ENCODE measurements at regions not wholly inside any gene's neighbourhood (a gene's known extent, or its start where the extent isn't known, plus 50 kb on each side); places are given as distances from the start of the nearest gene placed in this dataset.
A peak's percentile ranks its signal among the peaks of the same experiment; 100 is the strongest.

- H3K27me3 ChIP-seq (ENCODE audit: control insufficient read depth, insufficient read depth, low read length) = peaks cover 5% of the 10 kb centered on the region
- peak; percentile 8 for DNase-seq (ENCODE audit: low read depth)
- no peak for FAIRE-seq
Measured at GRCh38 chr12:24562771-24563431, 386.0 kb downstream of the BCAT1 start.

GRCh38 chr12:24561882-24562770, 386.8 kb downstream of the BCAT1 start:
- DNase-seq (ENCODE audit: low read depth) = peak; percentile 3
- TF ChIP-seq CTCF (IDR thresholded peaks at IDR 0.05; ENCODE audit: insufficient read depth, low read length, severe bottlenecking) = no peak
- Histone ChIP-seq H3K4me3 (ENCODE audit: low read depth, low read length) (peak overlapping the region; percentile 49), H3K27me3 (ENCODE audit: control insufficient read depth, insufficient read depth, low read length) (peaks cover 5% of the 10 kb centered on the region), H3K36me3 (ENCODE audit: control insufficient read depth, insufficient read depth, low read length) (no peaks in the 10 kb centered on the region)
- FAIRE-seq = no peak

More at GRCh38 chr12:24562771-24563431, 386.0 kb downstream of the BCAT1 start:
- no peak for TF ChIP-seq CTCF (IDR thresholded peaks at IDR 0.05; ENCODE audit: insufficient read depth, low read length, severe bottlenecking)
- Histone ChIP-seq H3K36me3 (ENCODE audit: control insufficient read depth, insufficient read depth, low read length) (no peaks in the 10 kb centered on the region), H3K4me3 (ENCODE audit: low read depth, low read length) (peak overlapping the region; percentile 49)

DNA sequence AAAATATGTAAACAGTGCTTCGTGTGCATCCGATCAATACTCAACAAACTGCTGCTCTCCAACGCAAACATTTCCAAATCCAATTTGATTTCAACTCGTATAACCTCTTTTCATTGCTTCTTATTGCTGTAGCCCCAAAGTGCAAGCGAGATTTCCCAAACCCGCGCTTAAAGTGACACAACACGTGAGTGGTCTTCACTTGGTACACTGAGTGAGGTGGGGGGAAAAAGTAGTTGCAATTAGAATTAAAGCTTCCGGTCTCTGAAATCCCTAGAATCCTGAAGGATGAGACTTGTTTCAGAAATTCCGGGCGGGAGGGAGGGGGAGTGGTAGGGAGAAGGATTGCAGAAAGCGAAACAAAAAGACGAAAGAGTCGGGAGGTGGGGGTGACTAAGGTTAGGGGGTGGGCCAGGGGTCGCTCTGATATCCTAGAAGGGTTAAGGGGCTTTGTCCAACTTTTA, 387.5 kb downstream of the BCAT1 start:
- DNase-seq (ENCODE audit: low read depth) = peak; percentile 11
- Histone ChIP-seq H3K27me3 (ENCODE audit: control insufficient read depth, insufficient read depth, low read length) (peaks cover 5% of the 10 kb centered on the region), H3K4me3 (ENCODE audit: low read depth, low read length) (peak overlapping the region; percentile 49), H3K36me3 (ENCODE audit: control insufficient read depth, insufficient read depth, low read length) (no peaks in the 10 kb centered on the region)
- TF ChIP-seq CTCF (IDR thresholded peaks at IDR 0.05; ENCODE audit: insufficient read depth, low read length, severe bottlenecking) = no peak
- FAIRE-seq = no peak

- H3K4me3 ChIP-seq (ENCODE audit: low read depth, low read length) = no peak overlapping the region
Measured at GRCh38 chr12:24560831-24561271, 388.1 kb downstream of the BCAT1 start.

GRCh38 chr12:24560192-24560775, 388.6 kb downstream of the BCAT1 start:
- DNase-seq (ENCODE audit: low read depth) = no peak

More at GRCh38 chr12:24560831-24561271, 388.1 kb downstream of the BCAT1 start:
- H3K27me3 ChIP-seq (ENCODE audit: control insufficient read depth, insufficient read depth, low read length) = peaks cover 5% of the 10 kb centered on the region
- TF ChIP-seq CTCF (IDR thresholded peaks at IDR 0.05; ENCODE audit: insufficient read depth, low read length, severe bottlenecking) = no peak
- DNase-seq (ENCODE audit: low read depth) (no peak), FAIRE-seq (peak; percentile 60)
- H3K36me3 ChIP-seq (ENCODE audit: control insufficient read depth, insufficient read depth, low read length) = no peaks in the 10 kb centered on the region

More at GRCh38 chr12:24560192-24560775, 388.6 kb downstream of the BCAT1 start:
- no peak for FAIRE-seq
- Histone ChIP-seq H3K27me3 (ENCODE audit: control insufficient read depth, insufficient read depth, low read length) (peaks cover 3% of the 10 kb centered on the region), H3K36me3 (ENCODE audit: control insufficient read depth, insufficient read depth, low read length) (no peaks in the 10 kb centered on the region), H3K4me3 (ENCODE audit: low read depth, low read length) (no peak overlapping the region)
- TF ChIP-seq CTCF (IDR thresholded peaks at IDR 0.05; ENCODE audit: insufficient read depth, low read length, severe bottlenecking) = no peak

Data from bronchial epithelial cell (primary cell).